Hepatocyte (in vitro differentiated cells): ENCODE measurements at regions not wholly inside any gene's neighbourhood (a gene's known extent, or its start where the extent isn't known, plus 50 kb on each side); places are given as distances from the start of the nearest gene placed in this dataset.

Experiments
- EZH2phosphoT487 ChIP-seq: fragments of 200-600 bp; sonication (generic); IDR thresholded peaks from one replicate; pipeline ENCODE4 v1.6.1; 2018; ENCODE audit warnings: antibody characterized with exemption, mild to moderate bottlenecking, low read depth, moderate library complexity; ENCODE audit not compliant: unreplicated experiment, severe bottlenecking
- TF ChIP-seq, protein P1 (sequence below): fragments of 200-600 bp; sonication (generic); IDR thresholded peaks from 2 replicates; pipeline ENCODE4 v1.5.1; 2016; ENCODE audit warnings: antibody characterized with exemption, mild to moderate bottlenecking; ENCODE audit not compliant: poor library complexity

DNA sequence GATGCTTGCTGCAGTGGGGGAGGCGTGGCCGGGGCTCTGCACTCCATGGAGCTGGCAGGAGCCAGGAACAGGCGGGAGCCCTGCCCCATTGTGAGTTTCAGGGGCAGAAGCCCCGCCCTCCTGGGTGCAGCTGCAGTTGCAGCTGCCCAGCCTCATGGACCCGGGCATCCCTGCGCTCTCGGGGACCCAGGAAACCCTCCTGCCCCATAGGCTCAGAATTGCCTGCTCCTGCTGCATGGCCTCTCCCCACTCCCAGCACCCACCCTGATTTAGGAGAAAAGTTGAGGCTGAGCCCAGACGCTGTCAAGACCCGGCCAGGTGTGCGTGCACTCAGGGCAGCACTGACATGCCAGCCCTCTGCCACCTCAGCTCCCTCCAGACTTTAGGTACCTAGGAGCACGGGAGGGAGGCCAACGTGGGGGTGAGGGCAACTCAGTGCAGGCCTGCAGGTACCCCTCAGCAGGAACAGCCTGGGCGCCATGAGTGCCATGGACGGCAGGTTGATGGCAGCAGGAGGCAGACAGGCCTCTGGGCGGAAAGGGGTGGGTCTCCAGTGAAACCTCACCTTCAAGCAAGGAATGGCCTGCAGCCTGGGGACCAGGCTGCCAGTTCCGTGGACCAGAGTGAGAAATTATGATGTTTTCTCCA is 67.2 kb upstream of the MAGEB2 start:
- TF ChIP-seq, protein P1, sequence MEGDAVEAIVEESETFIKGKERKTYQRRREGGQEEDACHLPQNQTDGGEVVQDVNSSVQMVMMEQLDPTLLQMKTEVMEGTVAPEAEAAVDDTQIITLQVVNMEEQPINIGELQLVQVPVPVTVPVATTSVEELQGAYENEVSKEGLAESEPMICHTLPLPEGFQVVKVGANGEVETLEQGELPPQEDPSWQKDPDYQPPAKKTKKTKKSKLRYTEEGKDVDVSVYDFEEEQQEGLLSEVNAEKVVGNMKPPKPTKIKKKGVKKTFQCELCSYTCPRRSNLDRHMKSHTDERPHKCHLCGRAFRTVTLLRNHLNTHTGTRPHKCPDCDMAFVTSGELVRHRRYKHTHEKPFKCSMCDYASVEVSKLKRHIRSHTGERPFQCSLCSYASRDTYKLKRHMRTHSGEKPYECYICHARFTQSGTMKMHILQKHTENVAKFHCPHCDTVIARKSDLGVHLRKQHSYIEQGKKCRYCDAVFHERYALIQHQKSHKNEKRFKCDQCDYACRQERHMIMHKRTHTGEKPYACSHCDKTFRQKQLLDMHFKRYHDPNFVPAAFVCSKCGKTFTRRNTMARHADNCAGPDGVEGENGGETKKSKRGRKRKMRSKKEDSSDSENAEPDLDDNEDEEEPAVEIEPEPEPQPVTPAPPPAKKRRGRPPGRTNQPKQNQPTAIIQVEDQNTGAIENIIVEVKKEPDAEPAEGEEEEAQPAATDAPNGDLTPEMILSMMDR, result no peak
- no peak for TF ChIP-seq EZH2phosphoT487
